Nephron (organoid): ENCODE measurements at regions not wholly inside any gene's neighbourhood (a gene's known extent, or its start where the extent isn't known, plus 50 kb on each side); places are given as distances from the start of the nearest gene placed in this dataset.

Experiments used
- H3K27ac Mint-ChIP-seq, 3 experiments: 2 replicates each; pipeline ENCODE4 v1.8.0; 2020; ENCODE audit warnings: mixed read lengths in 3 of 3, mild to moderate bottlenecking in 2 of 3, moderate library complexity in 1 of 3
- H3K27me3 Mint-ChIP-seq: 2 replicates; pipeline ENCODE4 v1.8.0; 2021; ENCODE audit warnings: low read depth, mild to moderate bottlenecking, moderate library complexity, mixed read lengths
- H3K36me3 Mint-ChIP-seq: 2 replicates; pipeline ENCODE4 v1.8.0; 2020; ENCODE audit warnings: low read depth, mixed read lengths
- H3K4me1 Mint-ChIP-seq: 2 replicates; pipeline ENCODE4 v1.8.0; 2020; ENCODE audit warnings: mixed read lengths
- H3K4me3 Mint-ChIP-seq, 3 experiments: 2 replicates each; pipeline ENCODE4 v1.8.0; 2020; ENCODE audit warnings: mild to moderate bottlenecking in 3 of 3, mixed read lengths in 3 of 3, moderate library complexity in 2 of 3
- H3K9me3 Mint-ChIP-seq: 2 replicates; pipeline ENCODE4 v1.8.0; 2020; ENCODE audit warnings: mixed read lengths
- CTCF ChIP-seq, 3 experiments: fragments of 200-600 bp; sonication (generic); IDR thresholded peaks; one replicate each; pipeline ENCODE4 v1.5.0; 2021; ENCODE audit warnings: antibody characterized with exemption in 3 of 3; ENCODE audit not compliant: unreplicated experiment in 3 of 3

- no peaks in the 10 kb centered on the region for H3K36me3 Mint-ChIP-seq
Observed at GRCh38 chr10:65559369-65559768, 1366.5 kb upstream of the LRRTM3 start.

DNA sequence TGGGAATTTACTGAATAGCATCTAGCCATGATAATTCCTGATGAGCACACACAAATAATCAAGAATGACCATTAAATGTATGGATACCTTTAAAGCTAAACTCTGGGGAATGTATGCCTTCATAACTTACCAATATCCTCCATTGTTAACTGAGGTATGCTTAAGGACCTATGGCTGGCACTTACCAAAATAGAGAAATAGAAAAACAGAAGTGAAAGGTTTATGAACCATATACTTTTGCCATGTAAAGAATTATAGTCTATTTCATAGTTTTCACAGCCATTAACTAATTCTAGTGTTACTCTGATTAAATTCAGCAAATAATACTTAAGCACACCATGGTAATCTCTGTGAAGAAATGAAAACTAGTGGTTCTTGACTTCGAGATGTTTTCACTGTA is 1360.6 kb upstream of the LRRTM3 start:
- Mint-ChIP-seq H3K27me3 (no peaks in the 10 kb centered on the region), H3K9me3 (no peaks in the 10 kb centered on the region), H3K4me1 (peaks cover 2% of the 10 kb centered on the region), H3K27ac (no peak overlapping the region), H3K4me3 (no peak overlapping the region), H3K36me3 (no peaks in the 10 kb centered on the region)
- TF ChIP-seq CTCF (IDR thresholded peaks at IDR 0.05; ENCODE audit: unreplicated experiment in 3 of 3): no peak

More at GRCh38 chr10:65559369-65559768, 1366.5 kb upstream of the LRRTM3 start:
- no peak overlapping the region for H3K27ac Mint-ChIP-seq
- no peaks in the 10 kb centered on the region for H3K4me1 Mint-ChIP-seq
- no peaks in the 10 kb centered on the region for H3K27me3 Mint-ChIP-seq
- H3K9me3 Mint-ChIP-seq: no peaks in the 10 kb centered on the region
- no peak for TF ChIP-seq CTCF (IDR thresholded peaks at IDR 0.05; ENCODE audit: unreplicated experiment in 3 of 3)
- no peak overlapping the region for H3K4me3 Mint-ChIP-seq

- Mint-ChIP-seq H3K27me3 (no peaks in the 10 kb centered on the region), H3K9me3 (no peaks in the 10 kb centered on the region), H3K36me3 (no peaks in the 10 kb centered on the region), H3K4me3 (no peak overlapping the region), H3K27ac (no peak overlapping the region), H3K4me1 (peaks cover 14% of the 10 kb centered on the region)
- no peak for TF ChIP-seq CTCF (IDR thresholded peaks at IDR 0.05; ENCODE audit: unreplicated experiment in 3 of 3)
Observed at GRCh38 chr10:65566906-65567305, 1358.9 kb upstream of the LRRTM3 start.

- peaks cover 15% of the 10 kb centered on the region for H3K36me3 Mint-ChIP-seq
- no peaks in the 10 kb centered on the region for H3K27me3 Mint-ChIP-seq
- no peaks in the 10 kb centered on the region for H3K9me3 Mint-ChIP-seq
- H3K27ac Mint-ChIP-seq: peak overlapping the region; percentile 91 to 99 (median 98)
- H3K4me1 Mint-ChIP-seq: peaks cover 18% of the 10 kb centered on the region
- TF ChIP-seq CTCF (IDR thresholded peaks at IDR 0.05; ENCODE audit: unreplicated experiment in 3 of 3): no peak
- peak overlapping the region; percentile 91 to 96 (median 91) for H3K4me3 Mint-ChIP-seq
Observed at GRCh38 chr10:65570143-65571010, 1355.5 kb upstream of the LRRTM3 start.

DNA sequence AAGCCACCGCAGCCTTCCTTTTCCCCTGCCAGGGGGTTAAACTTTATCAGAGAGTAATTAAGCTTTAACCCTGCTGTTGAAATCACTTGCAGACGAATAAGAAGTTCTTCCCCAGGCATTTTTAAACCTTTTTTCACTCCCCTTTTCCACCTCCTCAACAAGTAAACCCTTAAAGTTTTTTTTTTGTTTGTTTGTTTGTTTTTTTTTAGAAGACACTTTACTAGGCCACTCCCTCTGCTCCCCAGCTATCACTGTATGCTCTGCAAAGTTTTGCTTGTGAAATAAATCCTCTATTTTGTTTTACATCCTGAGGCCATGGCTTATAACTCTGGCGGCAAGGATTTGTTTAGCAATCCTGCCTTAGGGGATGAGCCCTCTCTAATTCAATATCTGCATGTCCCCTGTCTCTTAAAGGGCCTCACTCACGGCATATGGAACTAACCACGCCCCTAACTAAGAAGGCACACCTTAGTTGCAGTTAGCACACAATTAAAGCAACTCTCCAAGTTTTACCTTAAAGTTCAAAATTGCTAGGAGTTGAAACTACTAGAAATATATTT is 1354.7 kb upstream of the LRRTM3 start:
- no peaks in the 10 kb centered on the region for H3K27me3 Mint-ChIP-seq
- H3K4me1 Mint-ChIP-seq: peaks cover 18% of the 10 kb centered on the region
- H3K27ac Mint-ChIP-seq: peak overlapping the region; percentile 91 to 99 (median 98)
- peaks cover 15% of the 10 kb centered on the region for H3K36me3 Mint-ChIP-seq
- no peak for TF ChIP-seq CTCF (IDR thresholded peaks at IDR 0.05; ENCODE audit: unreplicated experiment in 3 of 3)
- H3K4me3 Mint-ChIP-seq: peak overlapping the region; percentile 91 to 96 (median 91)
- H3K9me3 Mint-ChIP-seq: no peaks in the 10 kb centered on the region
